Neural cell (in vitro differentiated cells): ENCODE measurements at regions not wholly inside any gene's neighbourhood (a gene's known extent, or its start where the extent isn't known, plus 50 kb on each side); places are given as distances from the start of the nearest gene placed in this dataset.

Experiments used
- H2AFZ ChIP-seq: fragments of 200-600, 300-800 bp; sonication (generic), shearing (Covaris generic); 2 replicates; pipeline ENCODE4 v1.6.0; 2014; ENCODE audit warnings: low read depth, mild to moderate bottlenecking, antibody characterized with exemption, low read length, moderate library complexity
- H3F3A ChIP-seq: fragments of 200-600 bp; shearing (Covaris generic); 2 replicates; pipeline ENCODE4 v1.6.1; 2016; ENCODE audit warnings: mild to moderate bottlenecking, moderate library complexity, mixed read lengths, antibody characterized with exemption, low read length; ENCODE audit not compliant: insufficient read depth, poor library complexity, severe bottlenecking
- H3K27ac ChIP-seq: fragments of 200-600, 300-800 bp; sonication (generic), shearing (Covaris generic); 2 replicates; pipeline ENCODE4 v1.5.1; 2014; ENCODE audit warnings: mild to moderate bottlenecking, low read length, moderate library complexity
- H3K27me3 ChIP-seq: fragments of 300-800, 200-600 bp; sonication (generic), shearing (Covaris generic); 2 replicates; pipeline ENCODE4 v1.6.0; 2014; ENCODE audit warnings: mild to moderate bottlenecking, low read depth, low read length, moderate library complexity; ENCODE audit not compliant: insufficient read depth
- H3K36me3 ChIP-seq: fragments of 300-800, 200-600 bp; sonication (generic), shearing (Covaris generic); 2 replicates; pipeline ENCODE4 v1.5.1; 2014; ENCODE audit warnings: mild to moderate bottlenecking, antibody characterized with exemption, low read length, moderate library complexity; ENCODE audit not compliant: insufficient read depth
- H3K4me2 ChIP-seq: fragments of 300-800, 200-600 bp; sonication (generic), shearing (Covaris generic); 2 replicates; pipeline ENCODE4 v1.6.0; 2014; ENCODE audit warnings: mild to moderate bottlenecking, low read length
- H3K4me3 ChIP-seq: fragments of 300-800, 200-600 bp; sonication (generic), shearing (Covaris generic); 2 replicates; pipeline ENCODE4 v1.5.1; 2014; ENCODE audit warnings: mild to moderate bottlenecking, low read length, moderate library complexity
- H3K79me2 ChIP-seq: fragments of 200-600 bp; shearing (Covaris generic); replicated peaks from 2 replicates; pipeline ENCODE4 v1.6.0; 2014; ENCODE audit warnings: mild to moderate bottlenecking, low read length, moderate library complexity; ENCODE audit not compliant: insufficient read depth
- H3K9ac ChIP-seq: fragments of 300-800, 200-600 bp; sonication (generic), shearing (Covaris generic); 2 replicates; pipeline ENCODE4 v1.6.1; 2016; ENCODE audit warnings: mild to moderate bottlenecking, low read length, mixed read lengths
- H3K9me2 ChIP-seq: fragments of 200-600 bp; shearing (Covaris generic); 2 replicates; pipeline ENCODE4 v1.6.1; 2016; ENCODE audit warnings: mild to moderate bottlenecking, low read length, mixed read lengths; ENCODE audit not compliant: insufficient read depth
- H3K9me3 ChIP-seq: fragments of 200-600, 300-800 bp; sonication (generic), shearing (Covaris generic); 2 replicates; pipeline ENCODE4 v1.6.1; 2016; ENCODE audit warnings: mild to moderate bottlenecking, mixed run types, low read length, moderate library complexity, mixed read lengths
- H4K20me1 ChIP-seq: fragments of 200-600 bp; shearing (Covaris generic); 2 replicates; pipeline ENCODE4 v1.6.1; 2016; ENCODE audit warnings: mild to moderate bottlenecking, mixed run types; ENCODE audit not compliant: insufficient read depth
- EP300 ChIP-seq: fragments of 450-650 bp; conservative IDR thresholded peaks from 2 replicates; pipeline ENCODE4 v1.6.1; 2014; ENCODE audit warnings: antibody characterized with exemption, mild to moderate bottlenecking, moderate library complexity; ENCODE audit not compliant: poor library complexity, severe bottlenecking
- EZH2 ChIP-seq: fragments of 200-600, 300-800 bp; shearing (Covaris generic), sonication (generic); IDR thresholded peaks from 2 replicates; pipeline ENCODE4 v1.6.1; 2014; ENCODE audit warnings: antibody characterized with exemption, low read length, borderline replicate concordance, mild to moderate bottlenecking; ENCODE audit not compliant: insufficient read depth, poor library complexity, severe bottlenecking
- MXI1 ChIP-seq: fragments of 450-650 bp; conservative IDR thresholded peaks from 2 replicates; pipeline ENCODE4 v1.6.1; 2014; ENCODE audit warnings: antibody characterized with exemption, mild to moderate bottlenecking; ENCODE audit not compliant: poor library complexity, severe bottlenecking
- POLR2AphosphoS5 ChIP-seq: IDR thresholded peaks from 2 replicates; pipeline ENCODE4 v1.6.1; 2012
- RAD21 ChIP-seq: fragments of 450-650 bp; conservative IDR thresholded peaks from 2 replicates; pipeline ENCODE4 v1.6.1; 2014; ENCODE audit warnings: antibody characterized with exemption, mild to moderate bottlenecking, moderate library complexity
- SMC3 ChIP-seq: fragments of 450-650 bp; conservative IDR thresholded peaks from 2 replicates; pipeline ENCODE4 v1.6.1; 2014; ENCODE audit warnings: antibody characterized with exemption, mild to moderate bottlenecking, moderate library complexity; ENCODE audit not compliant: poor library complexity
- TAF1 ChIP-seq: IDR thresholded peaks from 2 replicates; pipeline ENCODE4 v1.6.1; 2012; ENCODE audit warnings: low read depth
- TF ChIP-seq, protein P1 (sequence below): IDR thresholded peaks from 2 replicates; pipeline ENCODE4 v1.6.1; 2012; ENCODE audit warnings: borderline replicate concordance
- TF ChIP-seq, protein P2 (sequence below): fragments of 450-650 bp; IDR thresholded peaks from 2 replicates; pipeline ENCODE4 v1.5.1; 2014; ENCODE audit warnings: antibody characterized with exemption, mild to moderate bottlenecking, moderate library complexity; ENCODE audit not compliant: poor library complexity, severe bottlenecking

DNA sequence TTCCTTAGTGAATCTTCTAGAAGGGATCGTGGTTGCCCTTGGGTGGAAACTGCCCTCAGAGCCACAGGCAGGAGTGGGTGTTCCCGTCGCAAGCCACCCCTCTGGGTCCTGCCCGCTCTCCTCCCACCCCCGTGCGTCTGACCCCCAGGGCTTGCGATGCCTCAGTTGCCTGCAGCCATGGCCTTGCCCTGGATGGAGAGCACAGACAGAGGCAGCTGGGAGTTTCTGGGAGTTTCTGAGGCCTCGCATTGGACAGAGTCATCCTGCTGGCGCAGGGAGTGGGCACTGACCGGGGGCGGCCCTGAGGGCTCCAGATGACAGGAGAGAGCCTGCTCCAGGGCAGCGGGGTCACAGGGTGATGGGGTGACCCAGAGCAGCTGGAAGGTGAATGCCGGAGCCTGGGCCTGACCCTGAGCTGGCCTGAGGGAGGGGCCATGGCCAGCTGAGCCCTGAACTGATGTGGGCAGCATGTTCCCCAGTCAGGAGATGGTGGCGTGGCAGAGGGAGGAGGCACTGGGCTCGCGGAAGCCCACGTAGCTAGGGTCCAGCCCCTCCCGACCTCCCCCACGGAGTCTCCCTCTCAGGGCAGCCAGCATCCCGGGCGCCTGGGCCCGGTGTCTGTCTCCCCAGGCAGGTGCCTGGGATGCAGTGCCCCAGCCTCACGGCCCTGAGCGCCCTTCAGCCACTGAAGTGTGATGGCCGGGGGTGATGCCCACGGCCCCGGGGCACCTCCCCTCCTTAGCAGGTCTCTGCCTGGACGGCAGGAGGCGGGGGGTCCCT, 1236.2 kb downstream of the BRD1 start:
- H3K27me3 ChIP-seq: no peaks in the 10 kb centered on the region
- no peak for TF ChIP-seq SMC3
- TF ChIP-seq MXI1: no peak
- no peak overlapping the region for H3K4me3 ChIP-seq
- H4K20me1 ChIP-seq: no peaks in the 10 kb centered on the region
- no peaks in the 10 kb centered on the region for H3K79me2 ChIP-seq
- H3K9me2 ChIP-seq: no peaks in the 10 kb centered on the region
- H3K4me2 ChIP-seq: no peak overlapping the region
- no peak overlapping the region for H3K9ac ChIP-seq
- H3K27ac ChIP-seq: no peak overlapping the region
- H3K36me3 ChIP-seq: no peaks in the 10 kb centered on the region
- no peak overlapping the region for H2AFZ ChIP-seq
- no peaks in the 10 kb centered on the region for H3F3A ChIP-seq
- H3K9me3 ChIP-seq: no peaks in the 10 kb centered on the region

DNA sequence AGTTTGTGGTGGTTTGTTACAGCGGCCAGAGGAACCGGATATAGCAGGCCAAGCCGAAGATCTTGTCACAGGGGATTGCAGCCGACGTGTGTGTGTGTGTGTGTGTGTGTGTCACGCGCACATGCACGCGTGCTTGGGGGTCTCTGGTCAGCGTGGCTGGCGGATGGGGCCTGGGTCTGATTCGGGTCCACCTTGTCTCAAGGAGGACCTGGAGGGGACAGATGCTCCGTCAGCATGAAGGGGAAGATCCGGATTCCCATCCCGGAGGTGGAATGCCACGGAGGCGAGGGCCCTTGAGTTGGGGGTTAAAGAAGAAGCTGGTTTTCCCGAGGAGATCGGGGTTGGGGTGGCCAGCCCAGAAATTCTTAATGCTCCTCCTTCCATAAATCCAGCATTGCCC, 1237.8 kb downstream of the BRD1 start:
- no peaks in the 10 kb centered on the region for H3K9me3 ChIP-seq
- H3K9me2 ChIP-seq: no peaks in the 10 kb centered on the region
- H3K27me3 ChIP-seq: no peaks in the 10 kb centered on the region
- H3K27ac ChIP-seq: no peak overlapping the region
- TF ChIP-seq EZH2 (no peak), MXI1 (no peak)
- no peak overlapping the region for H3K4me2 ChIP-seq
- H3F3A ChIP-seq: no peaks in the 10 kb centered on the region
- no peak overlapping the region for H3K4me3 ChIP-seq
- H3K36me3 ChIP-seq: no peaks in the 10 kb centered on the region
- no peak overlapping the region for H3K9ac ChIP-seq
- H3K79me2 ChIP-seq: no peaks in the 10 kb centered on the region
- H4K20me1 ChIP-seq: no peaks in the 10 kb centered on the region
- no peak overlapping the region for H2AFZ ChIP-seq

DNA sequence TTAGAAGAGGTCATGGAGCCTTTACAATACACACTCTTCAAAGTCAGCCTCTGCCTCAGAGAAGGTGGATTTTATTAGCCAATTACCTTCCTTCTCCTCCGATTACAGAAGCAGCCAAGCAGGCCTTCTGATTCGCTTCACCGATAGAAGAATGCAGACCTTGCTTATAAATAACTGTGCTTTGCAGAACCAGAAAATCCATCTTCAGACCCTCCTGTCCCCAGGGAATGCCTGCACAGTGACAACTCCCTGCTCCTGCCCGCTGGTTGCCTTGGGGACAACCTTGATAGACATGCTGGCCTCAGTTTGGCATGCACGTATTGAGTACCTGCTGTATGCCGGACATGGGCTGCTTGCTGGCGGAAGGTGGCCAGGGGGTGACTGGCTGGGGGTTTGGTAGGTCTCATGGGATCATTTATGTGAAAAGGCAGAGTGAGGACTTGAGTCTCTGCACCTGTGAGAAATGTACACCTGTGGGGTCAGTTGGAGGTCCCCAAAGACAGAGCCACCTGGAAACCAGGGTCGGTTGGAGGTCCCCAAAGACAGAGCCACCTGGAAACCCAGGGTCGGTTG, 1238.7 kb downstream of the BRD1 start:
- TF ChIP-seq EP300 (no peak), EZH2 (no peak), RAD21 (no peak), MXI1 (no peak), TAF1 (no peak), POLR2AphosphoS5 (no peak), SMC3 (no peak)
- TF ChIP-seq, protein P1, sequence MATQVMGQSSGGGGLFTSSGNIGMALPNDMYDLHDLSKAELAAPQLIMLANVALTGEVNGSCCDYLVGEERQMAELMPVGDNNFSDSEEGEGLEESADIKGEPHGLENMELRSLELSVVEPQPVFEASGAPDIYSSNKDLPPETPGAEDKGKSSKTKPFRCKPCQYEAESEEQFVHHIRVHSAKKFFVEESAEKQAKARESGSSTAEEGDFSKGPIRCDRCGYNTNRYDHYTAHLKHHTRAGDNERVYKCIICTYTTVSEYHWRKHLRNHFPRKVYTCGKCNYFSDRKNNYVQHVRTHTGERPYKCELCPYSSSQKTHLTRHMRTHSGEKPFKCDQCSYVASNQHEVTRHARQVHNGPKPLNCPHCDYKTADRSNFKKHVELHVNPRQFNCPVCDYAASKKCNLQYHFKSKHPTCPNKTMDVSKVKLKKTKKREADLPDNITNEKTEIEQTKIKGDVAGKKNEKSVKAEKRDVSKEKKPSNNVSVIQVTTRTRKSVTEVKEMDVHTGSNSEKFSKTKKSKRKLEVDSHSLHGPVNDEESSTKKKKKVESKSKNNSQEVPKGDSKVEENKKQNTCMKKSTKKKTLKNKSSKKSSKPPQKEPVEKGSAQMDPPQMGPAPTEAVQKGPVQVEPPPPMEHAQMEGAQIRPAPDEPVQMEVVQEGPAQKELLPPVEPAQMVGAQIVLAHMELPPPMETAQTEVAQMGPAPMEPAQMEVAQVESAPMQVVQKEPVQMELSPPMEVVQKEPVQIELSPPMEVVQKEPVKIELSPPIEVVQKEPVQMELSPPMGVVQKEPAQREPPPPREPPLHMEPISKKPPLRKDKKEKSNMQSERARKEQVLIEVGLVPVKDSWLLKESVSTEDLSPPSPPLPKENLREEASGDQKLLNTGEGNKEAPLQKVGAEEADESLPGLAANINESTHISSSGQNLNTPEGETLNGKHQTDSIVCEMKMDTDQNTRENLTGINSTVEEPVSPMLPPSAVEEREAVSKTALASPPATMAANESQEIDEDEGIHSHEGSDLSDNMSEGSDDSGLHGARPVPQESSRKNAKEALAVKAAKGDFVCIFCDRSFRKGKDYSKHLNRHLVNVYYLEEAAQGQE: no peak
- TF ChIP-seq, protein P2, sequence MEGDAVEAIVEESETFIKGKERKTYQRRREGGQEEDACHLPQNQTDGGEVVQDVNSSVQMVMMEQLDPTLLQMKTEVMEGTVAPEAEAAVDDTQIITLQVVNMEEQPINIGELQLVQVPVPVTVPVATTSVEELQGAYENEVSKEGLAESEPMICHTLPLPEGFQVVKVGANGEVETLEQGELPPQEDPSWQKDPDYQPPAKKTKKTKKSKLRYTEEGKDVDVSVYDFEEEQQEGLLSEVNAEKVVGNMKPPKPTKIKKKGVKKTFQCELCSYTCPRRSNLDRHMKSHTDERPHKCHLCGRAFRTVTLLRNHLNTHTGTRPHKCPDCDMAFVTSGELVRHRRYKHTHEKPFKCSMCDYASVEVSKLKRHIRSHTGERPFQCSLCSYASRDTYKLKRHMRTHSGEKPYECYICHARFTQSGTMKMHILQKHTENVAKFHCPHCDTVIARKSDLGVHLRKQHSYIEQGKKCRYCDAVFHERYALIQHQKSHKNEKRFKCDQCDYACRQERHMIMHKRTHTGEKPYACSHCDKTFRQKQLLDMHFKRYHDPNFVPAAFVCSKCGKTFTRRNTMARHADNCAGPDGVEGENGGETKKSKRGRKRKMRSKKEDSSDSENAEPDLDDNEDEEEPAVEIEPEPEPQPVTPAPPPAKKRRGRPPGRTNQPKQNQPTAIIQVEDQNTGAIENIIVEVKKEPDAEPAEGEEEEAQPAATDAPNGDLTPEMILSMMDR: no peak
- H3K4me3 ChIP-seq: no peak overlapping the region
- H3K4me2 ChIP-seq: no peak overlapping the region
- no peak overlapping the region for H2AFZ ChIP-seq
- no peaks in the 10 kb centered on the region for H3K36me3 ChIP-seq
- H3K27ac ChIP-seq: no peak overlapping the region
- H3F3A ChIP-seq: no peaks in the 10 kb centered on the region
- no peaks in the 10 kb centered on the region for H3K9me2 ChIP-seq
- no peak overlapping the region for H3K9ac ChIP-seq
- H3K27me3 ChIP-seq: no peaks in the 10 kb centered on the region
- no peaks in the 10 kb centered on the region for H4K20me1 ChIP-seq
- no peaks in the 10 kb centered on the region for H3K9me3 ChIP-seq
- H3K79me2 ChIP-seq: no peaks in the 10 kb centered on the region
